Mesenchymal stem cell (in vitro differentiated cells and primary cell): ENCODE measurements at regions not wholly inside any gene's neighbourhood (a gene's known extent, or its start where the extent isn't known, plus 50 kb on each side); places are given as distances from the start of the nearest gene placed in this dataset.

Experiments
- DNase-seq: peaks from one replicate; pipeline ENCODE4 v3.0.0-alpha.2; 2013
- H2AFZ ChIP-seq: one replicate; pipeline ENCODE4 v1.6.1; 2013; ENCODE audit warnings: low read depth, mild to moderate bottlenecking, control low read depth, inconsistent platforms, low read length, moderate library complexity
- H2AK5ac ChIP-seq: 2 replicates; pipeline ENCODE4 v1.6.1; 2013; ENCODE audit warnings: low read length, moderate library complexity, mild to moderate bottlenecking, inconsistent platforms; ENCODE audit not compliant: severe bottlenecking
- H2BK120ac ChIP-seq: one replicate; pipeline ENCODE4 v1.6.1; 2013; ENCODE audit warnings: low read depth, mild to moderate bottlenecking, inconsistent platforms, low read length, moderate library complexity
- H2BK12ac ChIP-seq, 2 experiments: one replicate each; pipeline ENCODE4 v1.6.1; 2013; ENCODE audit warnings: inconsistent platforms in 2 of 2, low read length in 2 of 2, mild to moderate bottlenecking in 2 of 2, moderate library complexity in 2 of 2, control low read depth in 1 of 2
- H2BK15ac ChIP-seq: one replicate; pipeline ENCODE4 v1.6.1; 2013; ENCODE audit warnings: mild to moderate bottlenecking, low read depth, inconsistent platforms; ENCODE audit not compliant: poor library complexity, severe bottlenecking
- H2BK5ac ChIP-seq: 2 replicates; pipeline ENCODE4 v1.6.1; 2013; ENCODE audit warnings: low read depth, mild to moderate bottlenecking, low read length, control low read depth, inconsistent platforms; ENCODE audit not compliant: poor library complexity, severe bottlenecking
- H3K14ac ChIP-seq, 2 experiments: one replicate each; pipeline ENCODE4 v1.6.1; 2013; ENCODE audit warnings: inconsistent platforms in 2 of 2, low read length in 2 of 2, control low read depth in 1 of 2, mild to moderate bottlenecking in 1 of 2, moderate library complexity in 1 of 2
- H3K18ac ChIP-seq, 2 experiments: one replicate each; pipeline ENCODE4 v1.6.1; 2013; ENCODE audit warnings: inconsistent platforms in 2 of 2, low read length in 2 of 2, control low read depth in 1 of 2, low read depth in 1 of 2, mild to moderate bottlenecking in 1 of 2
- H3K23ac ChIP-seq, 2 experiments: one replicate each; pipeline ENCODE4 v1.6.1; 2013; ENCODE audit warnings: inconsistent platforms in 2 of 2, low read length in 2 of 2, mild to moderate bottlenecking in 2 of 2, moderate library complexity in 2 of 2, control low read depth in 1 of 2
- H3K27ac ChIP-seq: 2 replicates; pipeline ENCODE4 v1.5.1; 2013; ENCODE audit warnings: mild to moderate bottlenecking, moderate library complexity, low read length, control low read depth, inconsistent platforms; ENCODE audit not compliant: poor library complexity, severe bottlenecking
- H3K27me3 ChIP-seq, 2 experiments: 2 replicates each; pipeline versions ENCODE4 v1.6.1 to v1.7.0; 2013; ENCODE audit warnings: low read length in 2 of 2, mild to moderate bottlenecking in 2 of 2, moderate library complexity in 2 of 2, control low read depth in 1 of 2, inconsistent platforms in 1 of 2; ENCODE audit not compliant: control insufficient read depth in 1 of 2, insufficient read depth in 1 of 2
- H3K36me3 ChIP-seq, 2 experiments: 2 replicates each; pipeline versions ENCODE4 v1.6.1 to v1.7.0; 2013; ENCODE audit warnings: low read length in 2 of 2, control low read depth in 1 of 2, inconsistent platforms in 1 of 2, low read depth in 1 of 2, mild to moderate bottlenecking in 1 of 2; ENCODE audit not compliant: insufficient read depth in 2 of 2, control insufficient read depth in 1 of 2
- H3K4ac ChIP-seq, 2 experiments: one replicate each; pipeline ENCODE4 v1.6.1; 2013; ENCODE audit warnings: inconsistent platforms in 2 of 2, low read length in 2 of 2, mild to moderate bottlenecking in 2 of 2, moderate library complexity in 2 of 2, control low read depth in 1 of 2, low read depth in 1 of 2
- H3K4me1 ChIP-seq: 2 replicates; pipeline ENCODE4 v1.6.1; 2013; ENCODE audit warnings: low read depth, low read length, control low read depth; ENCODE audit not compliant: control insufficient read depth, insufficient read depth
- H3K4me2 ChIP-seq: 2 replicates; pipeline ENCODE4 v1.6.1; 2013; ENCODE audit warnings: low read length, mild to moderate bottlenecking, inconsistent platforms; ENCODE audit not compliant: poor library complexity, severe bottlenecking
- H3K4me3 ChIP-seq, 2 experiments: 2 replicates each; pipeline versions ENCODE4 v1.5.1 to v1.7.0; 2013; ENCODE audit warnings: low read length in 2 of 2, mild to moderate bottlenecking in 2 of 2, control low read depth in 1 of 2, low read depth in 1 of 2; ENCODE audit not compliant: insufficient read depth in 1 of 2
- H3K79me1 ChIP-seq: replicated peaks from 2 replicates; pipeline ENCODE4 v1.6.1; 2013; ENCODE audit warnings: mild to moderate bottlenecking, control low read depth, low read length, inconsistent platforms; ENCODE audit not compliant: poor library complexity, severe bottlenecking
- H3K9ac ChIP-seq: 2 replicates; pipeline ENCODE4 v1.7.0; 2013; ENCODE audit warnings: mild to moderate bottlenecking, low read length, moderate library complexity
- H3K9me3 ChIP-seq: 2 replicates; pipeline ENCODE4 v1.7.0; 2013; ENCODE audit warnings: mild to moderate bottlenecking, low read length; ENCODE audit not compliant: control insufficient read depth
- H4K8ac ChIP-seq: one replicate; pipeline ENCODE4 v1.6.1; 2013; ENCODE audit warnings: inconsistent platforms, mild to moderate bottlenecking, low read length, moderate library complexity
- H4K91ac ChIP-seq: one replicate; pipeline ENCODE4 v1.6.1; 2013; ENCODE audit warnings: mild to moderate bottlenecking, low read length, inconsistent platforms
- WGBS: methylation state at CpG from one replicate; pipeline ENCODE4 v1.1.7; 2013; ENCODE audit warnings: mixed read lengths; 5-methylcytosine and 5-hydroxymethylcytosine counted together

GRCh38 chr6:6798448-6798860, 209.9 kb downstream of the LY86 start:
- H3K4me2 ChIP-seq, result no peak overlapping the region
- H2BK5ac ChIP-seq, result no peak overlapping the region
- no peak overlapping the region for H4K91ac ChIP-seq
- H3K18ac ChIP-seq, result no peak overlapping the region
- H3K9ac ChIP-seq, result no peak overlapping the region
- no peak overlapping the region for H3K27ac ChIP-seq
- H3K79me1 ChIP-seq, result no peaks in the 10 kb centered on the region
- no peak overlapping the region for H4K8ac ChIP-seq
- H3K9me3 ChIP-seq, result no peaks in the 10 kb centered on the region
- H2AFZ ChIP-seq, result no peak overlapping the region
- H3K14ac ChIP-seq, result no peak overlapping the region
- no peak overlapping the region for H2BK12ac ChIP-seq
- no peak for DNase-seq
- 60% methylated on average over 4 of the region's 5 CpGs for WGBS
- no peak overlapping the region for H3K4ac ChIP-seq
- peaks cover 4 to 25% of the 10 kb centered on the region in 2 experiments for H3K27me3 ChIP-seq
- H2BK15ac ChIP-seq, result no peak overlapping the region
- no peak overlapping the region for H2AK5ac ChIP-seq
- no peaks in the 10 kb centered on the region for H3K36me3 ChIP-seq
- no peaks in the 10 kb centered on the region for H3K4me1 ChIP-seq
- H3K4me3 ChIP-seq, result no peak overlapping the region
- no peak overlapping the region for H3K23ac ChIP-seq
- H2BK120ac ChIP-seq, result no peak overlapping the region

- DNase-seq, result no peak
- Histone ChIP-seq H3K18ac (no peak overlapping the region), H3K79me1 (no peaks in the 10 kb centered on the region)
Measured at GRCh38 chr6:6801005-6801335, 212.4 kb downstream of the LY86 start.

GRCh38 chr6:6801635-6802218, 213.2 kb downstream of the LY86 start:
- H3K18ac ChIP-seq, result no peak overlapping the region
- H3K4me1 ChIP-seq, result no peaks in the 10 kb centered on the region
- H2BK12ac ChIP-seq, result no peak overlapping the region
- no peaks in the 10 kb centered on the region for H3K79me1 ChIP-seq
- 95% methylated on average over 7 of the region's 9 CpGs for WGBS
- DNase-seq, result no peak
- H2BK15ac ChIP-seq, result no peak overlapping the region
- no peaks in the 10 kb centered on the region for H3K36me3 ChIP-seq
- H3K9me3 ChIP-seq, result peaks cover 8% of the 10 kb centered on the region
- H3K14ac ChIP-seq, result no peak overlapping the region
- no peak overlapping the region for H3K4ac ChIP-seq
- no peak overlapping the region for H3K4me3 ChIP-seq
- H3K27me3 ChIP-seq, result peaks cover 9 to 48% of the 10 kb centered on the region in 2 experiments
- no peak overlapping the region for H4K8ac ChIP-seq
- H2BK120ac ChIP-seq, result no peak overlapping the region
- no peak overlapping the region for H2AFZ ChIP-seq
- no peak overlapping the region for H2AK5ac ChIP-seq
- no peak overlapping the region for H3K4me2 ChIP-seq
- H3K9ac ChIP-seq, result no peak overlapping the region
- H4K91ac ChIP-seq, result no peak overlapping the region
- H3K27ac ChIP-seq, result no peak overlapping the region
- H3K23ac ChIP-seq, result no peak overlapping the region
- no peak overlapping the region for H2BK5ac ChIP-seq

More at GRCh38 chr6:6801005-6801335, 212.4 kb downstream of the LY86 start:
- no peak overlapping the region for H3K23ac ChIP-seq
- H2BK15ac ChIP-seq, result no peak overlapping the region
- no peak overlapping the region for H3K14ac ChIP-seq
- H3K4me3 ChIP-seq, result no peak overlapping the region
- no peak overlapping the region for H3K9ac ChIP-seq
- H3K27ac ChIP-seq, result no peak overlapping the region
- H3K36me3 ChIP-seq, result no peaks in the 10 kb centered on the region
- no peak overlapping the region for H2AK5ac ChIP-seq
- H2BK12ac ChIP-seq, result no peak overlapping the region
- no peak overlapping the region for H2BK120ac ChIP-seq
- no peak overlapping the region for H3K4me2 ChIP-seq
- H3K27me3 ChIP-seq, result peaks cover 9 to 48% of the 10 kb centered on the region in 2 experiments
- WGBS, result 96% methylated on average over 6 of the region's 6 CpGs
- no peak overlapping the region for H3K4ac ChIP-seq
- peaks cover 8% of the 10 kb centered on the region for H3K9me3 ChIP-seq
- no peak overlapping the region for H2AFZ ChIP-seq
- no peaks in the 10 kb centered on the region for H3K4me1 ChIP-seq
- H2BK5ac ChIP-seq, result no peak overlapping the region
- H4K91ac ChIP-seq, result no peak overlapping the region
- no peak overlapping the region for H4K8ac ChIP-seq

- Histone ChIP-seq H3K79me1 (no peaks in the 10 kb centered on the region), H3K4me2 (no peak overlapping the region), H3K18ac (no peak overlapping the region), H2BK15ac (no peak overlapping the region), H3K36me3 (no peaks in the 10 kb centered on the region), H3K14ac (no peak overlapping the region), H2AFZ (no peak overlapping the region), H4K8ac (no peak overlapping the region), H4K91ac (no peak overlapping the region), H2BK120ac (no peak overlapping the region), H3K27ac (no peak overlapping the region), H3K9ac (no peak overlapping the region), H3K4me1 (no peaks in the 10 kb centered on the region), H3K27me3 (peaks cover 6 to 38% of the 10 kb centered on the region in 2 experiments), H3K23ac (no peak overlapping the region), H2AK5ac (no peak overlapping the region), H3K9me3 (peaks cover 8% of the 10 kb centered on the region), H3K4ac (no peak overlapping the region), H2BK5ac (no peak overlapping the region), H3K4me3 (no peak overlapping the region), H2BK12ac (no peak overlapping the region)
- 81% methylated on average over 18 of the region's 18 CpGs for WGBS
- DNase-seq, result no peak
Measured at GRCh38 chr6:6803180-6803977, 214.9 kb downstream of the LY86 start.
